GM12891 (cell line): ENCODE measurements at regions not wholly inside any gene's neighbourhood (a gene's known extent, or its start where the extent isn't known, plus 50 kb on each side); places are given as distances from the start of the nearest gene placed in this dataset.

ENCODE experiments used
- DNase-seq: peaks from one replicate; pipeline ENCODE4 v3.0.0; 2011; ENCODE audit warnings: low spot score; ENCODE audit not compliant: insufficient read length
- FAIRE-seq: peaks from 2 replicates; lab custom pipeline; 2011; peaks lifted over from hg19 to GRCh38; lab: Jason Lieb, UNC
- PAX5 ChIP-seq: IDR thresholded peaks from 2 replicates; pipeline ENCODE4 v1.6.1; 2011; ENCODE audit warnings: low read length, moderate library complexity, mild to moderate bottlenecking; ENCODE audit not compliant: insufficient read depth, severe bottlenecking
- POLR2A ChIP-seq: IDR thresholded peaks from 2 replicates; pipeline ENCODE4 v1.6.1; 2011; ENCODE audit warnings: low read depth, low read length, control low read depth
- POLR2AphosphoS5 ChIP-seq: IDR thresholded peaks from 2 replicates; pipeline ENCODE4 v1.6.1; 2011; ENCODE audit warnings: low read depth, low read length, control low read depth
- POU2F2 ChIP-seq: IDR thresholded peaks from 2 replicates; pipeline ENCODE4 v1.6.1; 2011; ENCODE audit warnings: low read depth, mild to moderate bottlenecking, control low read depth, low read length, moderate library complexity
- SPI1 ChIP-seq: IDR thresholded peaks from 2 replicates; pipeline ENCODE4 v1.6.1; 2011; ENCODE audit warnings: low read depth, low read length, control low read depth
- TAF1 ChIP-seq: IDR thresholded peaks from 2 replicates; pipeline ENCODE4 v1.6.1; 2011; ENCODE audit warnings: low read depth, low read length, control low read depth

GRCh38 chr4:189355590-189355989, 585.1 kb upstream of the FRG1 start:
- TF ChIP-seq POLR2A, result no peak
- no peak for TF ChIP-seq SPI1
- TF ChIP-seq TAF1, result no peak
- TF ChIP-seq POU2F2, result no peak
- TF ChIP-seq POLR2AphosphoS5, result no peak
- no peak for TF ChIP-seq PAX5
- no peak for DNase-seq
- FAIRE-seq, result no peak

GRCh38 chr4:189362364-189362763, 578.3 kb upstream of the FRG1 start:
- TF ChIP-seq PAX5, result no peak
- no peak for TF ChIP-seq SPI1
- no peak for TF ChIP-seq POLR2A
- TF ChIP-seq POU2F2, result no peak
- no peak for TF ChIP-seq POLR2AphosphoS5
- no peak for TF ChIP-seq TAF1
- FAIRE-seq, result no peak
- DNase-seq, result no peak

DNA sequence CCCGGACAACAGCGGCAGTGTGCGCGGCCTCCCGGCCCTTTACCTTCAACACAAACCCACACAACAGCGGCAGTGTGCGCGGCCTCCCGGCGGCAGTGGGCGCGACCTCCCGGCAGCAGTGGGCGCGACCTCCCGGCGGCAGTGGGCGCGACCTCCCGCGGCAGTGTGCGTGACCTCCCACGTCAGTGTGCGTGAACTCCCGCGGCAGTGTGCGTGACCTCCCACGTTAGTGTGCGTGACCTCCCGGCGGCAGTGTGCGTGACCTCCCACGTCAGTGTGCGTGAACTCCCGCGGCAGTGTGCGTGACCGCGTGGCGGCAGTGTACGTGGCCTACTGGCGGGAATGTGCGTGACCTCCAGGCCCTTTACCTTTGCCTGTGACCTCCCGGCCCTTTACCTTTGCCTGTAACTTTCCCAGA, 576.6 kb upstream of the FRG1 start:
- TF ChIP-seq POLR2A (no peak), PAX5 (no peak), TAF1 (no peak), SPI1 (no peak), POLR2AphosphoS5 (no peak), POU2F2 (no peak)
- FAIRE-seq, result no peak
- DNase-seq, result no peak

- TF ChIP-seq TAF1, result no peak
- no peak for TF ChIP-seq POLR2AphosphoS5
- TF ChIP-seq SPI1, result no peak
- TF ChIP-seq POLR2A, result no peak
- no peak for TF ChIP-seq PAX5
- no peak for TF ChIP-seq POU2F2
- DNase-seq (no peak), FAIRE-seq (no peak)
Measured at GRCh38 chr4:189365451-189365850, 575.2 kb upstream of the FRG1 start.

- TF ChIP-seq POLR2AphosphoS5 (no peak), POLR2A (no peak), PAX5 (no peak), POU2F2 (no peak), TAF1 (no peak)
- DNase-seq (no peak), FAIRE-seq (no peak)
Measured at GRCh38 chr4:189367832-189368231, 572.8 kb upstream of the FRG1 start.

GRCh38 chr4:189374176-189374575, 566.5 kb upstream of the FRG1 start:
- no peak for TF ChIP-seq TAF1
- no peak for TF ChIP-seq PAX5
- no peak for TF ChIP-seq SPI1
- TF ChIP-seq POLR2AphosphoS5, result no peak
- TF ChIP-seq POLR2A, result no peak
- no peak for TF ChIP-seq POU2F2
- DNase-seq, result no peak
- no peak for FAIRE-seq

DNA sequence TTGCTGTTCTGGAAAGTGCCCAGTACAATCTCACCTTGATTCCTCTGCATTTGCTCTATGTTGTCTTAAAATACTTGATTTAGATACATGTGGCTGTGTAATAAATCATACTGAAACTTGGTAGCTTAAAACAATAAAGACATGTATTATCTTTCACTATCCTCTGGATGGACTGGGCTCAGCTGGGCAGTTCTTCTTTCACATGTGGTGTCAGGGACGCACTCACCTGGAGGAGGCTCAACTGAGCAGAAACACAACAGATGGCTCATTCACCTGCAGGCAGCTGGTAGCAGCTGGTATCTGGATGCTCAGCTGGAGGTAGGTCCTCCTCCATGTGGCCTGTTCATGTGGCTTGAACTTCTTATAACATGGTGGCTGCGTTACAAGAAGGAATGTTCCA, 563.8 kb upstream of the FRG1 start:
- DNase-seq (no peak), FAIRE-seq (no peak)
- no peak for TF ChIP-seq POLR2A
- no peak for TF ChIP-seq POLR2AphosphoS5
- no peak for TF ChIP-seq TAF1
- TF ChIP-seq PAX5, result no peak
- TF ChIP-seq SPI1, result no peak
- TF ChIP-seq POU2F2, result no peak

DNA sequence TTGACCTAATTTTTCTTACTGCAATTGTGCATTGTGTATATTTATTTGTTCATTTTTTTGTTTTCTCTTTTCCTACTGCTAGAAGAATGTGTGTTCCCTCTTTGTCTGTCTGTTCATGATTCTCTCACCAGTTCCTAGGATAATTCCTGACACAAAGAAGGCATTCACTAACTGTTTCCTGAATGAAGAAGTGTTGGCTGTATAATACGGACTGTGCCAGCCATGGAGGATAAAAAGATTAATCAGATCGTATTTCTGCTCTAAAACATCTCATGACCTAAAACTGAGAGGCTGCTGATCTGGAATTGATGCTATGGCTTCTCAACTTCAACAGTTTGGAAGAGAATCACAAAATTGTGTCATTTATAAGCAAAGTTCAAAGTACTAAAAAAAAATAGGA, 563.1 kb upstream of the FRG1 start:
- TF ChIP-seq POU2F2 (no peak), POLR2AphosphoS5 (no peak), POLR2A (no peak), TAF1 (no peak), PAX5 (no peak), SPI1 (no peak)
- DNase-seq (no peak), FAIRE-seq (no peak)

GRCh38 chr4:189385098-189385497, 555.6 kb upstream of the FRG1 start:
- no peak for TF ChIP-seq TAF1
- TF ChIP-seq POLR2AphosphoS5, result no peak
- no peak for TF ChIP-seq SPI1
- TF ChIP-seq POU2F2, result no peak
- no peak for TF ChIP-seq POLR2A
- TF ChIP-seq PAX5, result no peak
- no peak for FAIRE-seq
- no peak for DNase-seq

DNA sequence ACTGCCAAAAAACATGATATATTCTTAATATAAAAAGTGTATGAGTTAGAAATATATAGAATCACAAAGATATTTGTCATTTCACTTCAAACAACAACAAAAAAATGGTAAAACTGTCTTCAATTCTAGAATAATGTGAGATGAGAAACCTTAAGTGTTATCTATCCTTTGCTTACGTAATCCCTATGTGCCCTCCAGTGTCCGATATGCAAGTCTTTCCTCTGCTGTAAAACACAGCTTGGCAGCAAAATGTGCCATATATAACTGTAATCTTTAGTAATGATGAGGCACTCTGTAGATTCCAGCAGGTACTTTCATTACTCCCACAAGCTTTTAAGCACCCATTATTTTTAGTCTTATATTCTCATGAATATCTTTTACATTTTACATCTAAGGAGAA, 555.1 kb upstream of the FRG1 start:
- DNase-seq (no peak), FAIRE-seq (no peak)
- no peak for TF ChIP-seq PAX5
